ENCODE measurements at regions not wholly inside any gene's neighbourhood (a gene's known extent, or its start where the extent isn't known, plus 50 kb on each side); places are given as distances from the start of the nearest gene placed in this dataset.
A peak's percentile ranks its signal among the peaks of the same experiment; 100 is the strongest.

- no peak for DNase-seq
Observed at GRCh38 chr6:156174031-156174890, 602.9 kb upstream of the ARID1B start.

- no peak for DNase-seq
Observed at GRCh38 chr6:156169371-156169770, 607.8 kb upstream of the ARID1B start.

GRCh38 chr6:156167625-156168071 lies 609.5 kb upstream of the ARID1B start:
- DNase-seq: peak; percentile 43

GRCh38 chr6:156167016-156167624 lies 610.1 kb upstream of the ARID1B start:
- no peak for DNase-seq

GRCh38 chr6:156166093-156166492 lies 611.1 kb upstream of the ARID1B start:
- DNase-seq: no peak

- no peak for DNase-seq
Observed at GRCh38 chr6:156164701-156165452, 612.3 kb upstream of the ARID1B start.

GRCh38 chr6:156163311-156163710 lies 613.9 kb upstream of the ARID1B start:
- DNase-seq: no peak

GRCh38 chr6:156161471-156161870 lies 615.7 kb upstream of the ARID1B start:
- no peak for DNase-seq

- no peak for DNase-seq
Observed at GRCh38 chr6:156160795-156161165, 616.4 kb upstream of the ARID1B start.

- no peak for DNase-seq
Observed at GRCh38 chr6:156160007-156160794, 617.0 kb upstream of the ARID1B start.

- no peak for DNase-seq
Observed at GRCh38 chr6:156154896-156155295, 622.3 kb upstream of the ARID1B start.

GRCh38 chr6:156150391-156150790 lies 626.8 kb upstream of the ARID1B start:
- DNase-seq: no peak

GRCh38 chr6:156146891-156147290 lies 630.3 kb upstream of the ARID1B start:
- DNase-seq: peak; percentile 47

- no peak for DNase-seq
Observed at GRCh38 chr6:156131221-156131903, 645.8 kb upstream of the ARID1B start.

- no peak for DNase-seq
Observed at GRCh38 chr6:156126535-156126934, 650.6 kb upstream of the ARID1B start.

- DNase-seq: no peak
Observed at GRCh38 chr6:156125844-156126243, 651.3 kb upstream of the ARID1B start.

- no peak for DNase-seq
Observed at GRCh38 chr6:156123731-156124130, 653.4 kb upstream of the ARID1B start.

GRCh38 chr6:156121973-156122372 lies 655.2 kb upstream of the ARID1B start:
- DNase-seq: no peak

- DNase-seq: no peak
Observed at GRCh38 chr6:156114541-156114940, 658.9 kb upstream of the NOX3 start.

- no peak for DNase-seq
Observed at GRCh38 chr6:156113631-156114030, 658.0 kb upstream of the NOX3 start.

- no peak for DNase-seq
Observed at GRCh38 chr6:156111913-156112312, 656.3 kb upstream of the NOX3 start.

GRCh38 chr6:156110249-156110648 lies 654.6 kb upstream of the NOX3 start:
- no peak for DNase-seq

All from NCI-H345 (cell line).